AG09319 (cell line): ENCODE measurements at regions not wholly inside any gene's neighbourhood (a gene's known extent, or its start where the extent isn't known, plus 50 kb on each side); places are given as distances from the start of the nearest gene placed in this dataset.

Experiments
- DNase-seq: peaks from one replicate; pipeline ENCODE4 v3.0.0-alpha.2; 2010; ENCODE audit warnings: low read depth; ENCODE audit errors: extremely low read depth
- TF ChIP-seq, protein P1 (sequence below): IDR thresholded peaks from 2 replicates; pipeline ENCODE4 v1.5.1; 2011; ENCODE audit warnings: low read depth, mild to moderate bottlenecking, inconsistent platforms, low read length, moderate library complexity

GRCh38 chr7:79828866-79829265, 305.8 kb upstream of the GNAI1 start:
- DNase-seq: no peak
- TF ChIP-seq, protein P1, sequence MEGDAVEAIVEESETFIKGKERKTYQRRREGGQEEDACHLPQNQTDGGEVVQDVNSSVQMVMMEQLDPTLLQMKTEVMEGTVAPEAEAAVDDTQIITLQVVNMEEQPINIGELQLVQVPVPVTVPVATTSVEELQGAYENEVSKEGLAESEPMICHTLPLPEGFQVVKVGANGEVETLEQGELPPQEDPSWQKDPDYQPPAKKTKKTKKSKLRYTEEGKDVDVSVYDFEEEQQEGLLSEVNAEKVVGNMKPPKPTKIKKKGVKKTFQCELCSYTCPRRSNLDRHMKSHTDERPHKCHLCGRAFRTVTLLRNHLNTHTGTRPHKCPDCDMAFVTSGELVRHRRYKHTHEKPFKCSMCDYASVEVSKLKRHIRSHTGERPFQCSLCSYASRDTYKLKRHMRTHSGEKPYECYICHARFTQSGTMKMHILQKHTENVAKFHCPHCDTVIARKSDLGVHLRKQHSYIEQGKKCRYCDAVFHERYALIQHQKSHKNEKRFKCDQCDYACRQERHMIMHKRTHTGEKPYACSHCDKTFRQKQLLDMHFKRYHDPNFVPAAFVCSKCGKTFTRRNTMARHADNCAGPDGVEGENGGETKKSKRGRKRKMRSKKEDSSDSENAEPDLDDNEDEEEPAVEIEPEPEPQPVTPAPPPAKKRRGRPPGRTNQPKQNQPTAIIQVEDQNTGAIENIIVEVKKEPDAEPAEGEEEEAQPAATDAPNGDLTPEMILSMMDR: no peak

DNA sequence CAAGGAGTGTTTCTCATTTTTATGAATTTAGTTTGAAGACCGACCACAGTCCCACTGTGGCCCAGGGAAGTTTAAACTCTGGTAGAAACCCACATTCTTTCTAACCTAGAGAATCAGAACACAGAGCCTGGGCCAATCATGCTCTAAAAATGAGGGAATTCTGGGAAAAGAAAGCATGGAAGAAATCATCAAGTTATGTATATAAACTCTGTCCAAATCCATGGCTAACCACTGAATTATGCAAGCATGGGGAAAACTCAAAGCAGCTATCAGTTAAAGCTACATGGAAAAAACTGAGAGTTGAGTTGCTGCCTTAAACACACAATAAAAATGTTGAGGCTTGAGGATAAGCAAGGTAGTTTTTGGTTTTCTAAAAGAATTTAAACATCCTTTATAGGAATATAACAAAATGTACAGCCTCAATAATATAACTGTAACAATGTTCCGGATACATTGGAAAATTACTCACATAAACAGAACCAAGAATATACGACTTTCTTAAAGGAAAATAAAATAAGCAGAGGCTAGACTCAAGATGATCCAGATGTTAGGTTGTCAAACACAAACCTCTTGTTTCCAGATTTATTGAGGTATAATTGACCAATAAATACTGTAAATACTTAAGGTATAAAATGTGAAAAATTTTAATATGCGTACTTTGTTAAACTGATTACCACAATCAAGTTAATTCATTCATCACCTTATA, 311.2 kb upstream of the GNAI1 start:
- TF ChIP-seq, protein P1: no peak
- no peak for DNase-seq

DNA sequence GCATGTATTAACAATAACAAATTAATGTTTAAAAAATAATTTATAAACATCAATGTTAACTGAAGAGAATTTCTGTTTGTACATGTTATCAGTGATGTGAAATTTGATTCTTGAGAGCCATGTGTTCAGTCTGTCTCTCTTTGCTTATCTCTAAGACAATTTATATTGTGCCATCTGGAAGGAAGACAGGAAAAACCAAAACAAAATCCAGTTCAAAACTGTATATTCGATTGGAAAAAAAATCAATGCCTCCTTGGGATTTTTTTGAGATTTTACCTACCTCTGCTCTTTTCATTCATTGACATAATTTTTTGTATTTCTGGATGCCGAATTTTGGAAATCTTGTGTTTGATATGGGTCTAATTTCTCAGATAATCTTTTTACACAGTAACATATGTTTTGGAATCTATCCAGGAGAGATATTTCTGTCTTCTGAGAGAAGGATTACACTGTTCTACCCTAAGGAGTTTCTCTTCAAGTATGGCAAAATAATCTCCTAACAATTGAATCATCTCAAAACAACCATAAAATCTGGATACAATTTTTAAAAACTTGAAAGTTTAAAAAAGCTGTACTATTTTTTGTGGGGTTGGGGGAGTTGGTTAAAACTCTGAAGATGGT, 311.9 kb upstream of the GNAI1 start:
- DNase-seq: no peak
- TF ChIP-seq, protein P1: no peak

DNA sequence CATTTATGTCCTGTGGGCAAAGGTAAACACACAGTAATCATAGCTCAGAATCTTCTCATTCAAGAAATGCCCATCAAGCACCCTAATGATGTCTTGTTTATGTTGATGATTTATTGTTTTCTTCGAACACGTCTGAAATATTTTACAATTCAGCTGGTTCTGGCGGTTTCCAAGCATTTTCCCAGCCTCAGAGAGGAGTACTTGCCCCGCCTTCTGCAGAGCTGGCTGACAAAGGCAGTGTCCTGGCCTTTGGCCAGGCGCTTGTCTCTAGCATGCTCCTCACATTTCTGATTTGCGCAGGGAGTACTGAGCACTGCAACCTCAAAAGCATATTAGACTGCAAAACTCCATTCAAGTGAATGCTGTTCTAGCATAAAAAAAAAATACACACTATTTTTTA, 314.2 kb upstream of the GNAI1 start:
- DNase-seq: peak; percentile 7
- TF ChIP-seq, protein P1: no peak

GRCh38 chr7:79810916-79811315, 323.7 kb upstream of the GNAI1 start:
- TF ChIP-seq, protein P1: no peak
- DNase-seq: no peak

- TF ChIP-seq, protein P1: peak; percentile 48
- peak; percentile 11 for DNase-seq
Observed at GRCh38 chr7:79806161-79806734, 328.4 kb upstream of the GNAI1 start.

DNA sequence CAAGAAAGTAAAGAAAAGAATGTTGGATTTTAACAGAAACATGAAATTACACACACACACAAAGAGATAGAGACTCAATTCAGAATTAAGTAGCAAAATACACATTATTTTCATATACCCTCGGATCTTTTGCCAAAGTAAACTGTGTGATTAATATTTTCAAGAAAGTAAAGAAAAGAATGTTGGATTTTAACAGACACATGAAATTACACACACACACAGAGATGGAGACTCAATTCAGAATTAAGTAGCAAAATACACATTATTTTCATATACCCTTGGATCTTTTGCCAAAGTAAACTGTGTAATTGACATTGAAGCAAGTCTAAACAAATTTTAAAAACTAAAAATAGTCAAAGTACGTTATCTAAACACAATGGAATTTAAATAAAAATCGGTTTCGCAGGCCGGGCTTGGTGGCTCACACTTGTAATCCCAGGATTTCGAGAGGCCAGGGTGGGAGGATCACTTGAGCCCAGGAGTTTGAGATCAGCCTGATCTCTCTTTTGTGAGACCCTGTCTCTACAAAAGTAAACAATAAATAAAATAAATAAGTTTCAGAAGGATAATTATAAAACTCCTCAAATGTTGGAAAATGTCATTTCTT, 337.3 kb upstream of the MAGI2 start:
- TF ChIP-seq, protein P1: no peak
- DNase-seq: no peak
